ENCODE measurements at regions not wholly inside any gene's neighbourhood (a gene's known extent, or its start where the extent isn't known, plus 50 kb on each side); places are given as distances from the start of the nearest gene placed in this dataset.

- 9% methylated on average over 2 of the region's 2 CpGs for WGBS (ENCODE audit: low lambda C conversion rate)
- CTCF ChIA-PET, result interaction anchor here (0.7 kb wide), 1 partner anchor 1335 kb away, joined by 3 read pairs; no protein-coding TSS in a partner anchor
Measured at GRCh38 chr2:194742706-194743105, 914.3 kb upstream of the SLC39A10 start.

More at GRCh38 chr2:194742706-194743105, 914.3 kb upstream of the SLC39A10 start:
- H3K4me1 ChIP-seq (ENCODE audit: control insufficient read depth in 1 of 2, insufficient read depth in 2 of 2, low read depth in 1 of 2, low read length in 1 of 2), result no peaks in the 10 kb centered on the region; a peak in 1 of 4 replicates
- H3K36me3 ChIP-seq (replicated peaks in 1 of 2; ENCODE audit: control insufficient read depth in 1 of 2, insufficient read depth in 2 of 2, low read length in 1 of 2), result no peaks in the 10 kb centered on the region
- DNase-seq, result no peak
- no peak overlapping the region for H3K9ac ChIP-seq
- no peaks in the 10 kb centered on the region for H3K79me2 ChIP-seq (ENCODE audit: insufficient read depth)
- no peak overlapping the region for H3K4me2 ChIP-seq
- H3K9me2 ChIP-seq, result no peaks in the 10 kb centered on the region
- no peak overlapping the region for H3K4me3 ChIP-seq (ENCODE audit: low read depth in 2 of 2, low read length in 1 of 2)
- TF ChIP-seq RCOR1 (IDR thresholded peaks at IDR 0.05; ENCODE audit: low read length) (no peak), MXI1 (IDR thresholded peaks at IDR 0.05; ENCODE audit: low read depth, low read length) (no peak), ZBTB33 (IDR thresholded peaks at IDR 0.05; ENCODE audit: borderline replicate concordance, low read depth) (no peak), NRF1 (IDR thresholded peaks at IDR 0.05; ENCODE audit: low read depth, low read length) (no peak), EP300 (IDR thresholded peaks at IDR 0.05; ENCODE audit: borderline replicate concordance in 1 of 2, low read depth in 1 of 2, low read length in 1 of 2) (no peak), FOXM1 (IDR thresholded peaks at IDR 0.05; ENCODE audit: low read depth) (no peak), RAD21 (IDR thresholded peaks at IDR 0.05; ENCODE audit: low read length) (no peak), ELF1 (IDR thresholded peaks at IDR 0.05) (no peak), TAF1 (IDR thresholded peaks at IDR 0.05; ENCODE audit: borderline replicate concordance, low read depth, low read length) (no peak), PBX3 (IDR thresholded peaks at IDR 0.05) (no peak), IRF3 (IDR thresholded peaks at IDR 0.05; ENCODE audit: low read depth, low read length) (no peak), POLR2AphosphoS5 (IDR thresholded peaks at IDR 0.05; ENCODE audit: low read depth, low read length) (no peak), SIN3A (IDR thresholded peaks at IDR 0.05; ENCODE audit: borderline replicate concordance, low read depth, low read length) (no peak), RFX5 (IDR thresholded peaks at IDR 0.05; ENCODE audit: low read length) (no peak), REST (IDR thresholded peaks at IDR 0.05; ENCODE audit: low read depth, low read length) (no peak)
- no peaks in the 10 kb centered on the region for H4K20me1 ChIP-seq (ENCODE audit: insufficient read depth)
- no peaks in the 10 kb centered on the region for H3K27me3 ChIP-seq (ENCODE audit: insufficient read depth)
- H3K9me3 ChIP-seq, result no peaks in the 10 kb centered on the region
- no peak overlapping the region for H3K27ac ChIP-seq (ENCODE audit: low read depth in 2 of 2, low read length in 1 of 2)
- H3F3A ChIP-seq (replicated peaks; ENCODE audit: insufficient read depth), result no peaks in the 10 kb centered on the region
- H2AFZ ChIP-seq (ENCODE audit: low read depth), result no peak overlapping the region
- POLR2A ChIA-PET, result no interaction called here
